OCI-LY3 (cell line): ENCODE measurements at regions not wholly inside any gene's neighbourhood (a gene's known extent, or its start where the extent isn't known, plus 50 kb on each side); places are given as distances from the start of the nearest gene placed in this dataset.
"Not testable (repeated sequence)": the region's sequence is repeated elsewhere in the genome, so short reads cannot be mapped to it uniquely, and the experiment has no call there.

Source experiments
- H2AFZ ChIP-seq: fragments of 200-600, 300-600 bp; shearing (Covaris generic); 2 replicates; pipeline ENCODE4 v1.6.0; 2014; ENCODE audit warnings: antibody characterized with exemption, low read depth, low read length
- H3K27ac ChIP-seq: fragments of 200-600, 300-600 bp; sonication (generic); 2 replicates; pipeline ENCODE4 v1.5.1; 2014; ENCODE audit warnings: mild to moderate bottlenecking, low read length, moderate library complexity, mixed read lengths
- H3K27me3 ChIP-seq: fragments of 200-600, 300-600 bp; sonication (generic); 2 replicates; pipeline ENCODE4 v1.6.1; 2014; ENCODE audit warnings: low read depth, low read length, mixed read lengths
- H3K36me3 ChIP-seq: fragments of 200-600, 300-600 bp; sonication (generic); replicated peaks from 2 replicates; pipeline ENCODE3; 2014; ENCODE audit warnings: low read depth, low read length, mixed read lengths
- H3K4me1 ChIP-seq: fragments of 300-600, 200-600 bp; sonication (generic); 2 replicates; pipeline ENCODE4 v1.6.1; 2014; ENCODE audit warnings: low read length, mixed read lengths
- H3K4me2 ChIP-seq: fragments of 200-600, 300-600 bp; sonication (generic); 2 replicates; pipeline ENCODE4 v1.6.1; 2014; ENCODE audit warnings: low read length, mixed read lengths
- H3K4me3 ChIP-seq: fragments of 300-600, 200-600 bp; sonication (generic); 2 replicates; pipeline ENCODE4 v1.5.1; 2014; ENCODE audit warnings: antibody characterized with exemption, mild to moderate bottlenecking, low read length, moderate library complexity
- H3K79me2 ChIP-seq: fragments of 300-600, 200-600 bp; shearing (Covaris generic); 2 replicates; pipeline ENCODE4 v1.6.1; 2014; ENCODE audit warnings: mild to moderate bottlenecking, low read length, mixed read lengths
- H3K9ac ChIP-seq: fragments of 300-600, 200-600 bp; shearing (Covaris generic); 2 replicates; pipeline ENCODE4 v1.6.0; 2014; ENCODE audit warnings: mild to moderate bottlenecking, low read length, moderate library complexity
- H3K9me3 ChIP-seq: fragments of 200-600, 300-600 bp; shearing (Covaris generic); 2 replicates; pipeline ENCODE4 v1.6.1; 2014; ENCODE audit warnings: low read length, mixed read lengths; ENCODE audit not compliant: insufficient read depth
- H4K20me1 ChIP-seq: fragments of 200-600, 300-600 bp; sonication (generic); 2 replicates; pipeline ENCODE4 v1.6.1; 2016; ENCODE audit warnings: low read length, mixed read lengths; ENCODE audit not compliant: insufficient read depth
- EZH2phosphoT487 ChIP-seq: fragments of 200-600 bp; shearing (Covaris generic); IDR thresholded peaks from 2 replicates; pipeline ENCODE4 v1.6.1; 2018; ENCODE audit warnings: antibody characterized with exemption, mixed run types, low read depth
- TF ChIP-seq, protein P1 (sequence below): fragments of 200-600, 300-600 bp; sonication (generic); IDR thresholded peaks from 2 replicates; pipeline ENCODE4 v1.5.1; 2014; ENCODE audit warnings: antibody characterized with exemption, low read length, low read depth

DNA sequence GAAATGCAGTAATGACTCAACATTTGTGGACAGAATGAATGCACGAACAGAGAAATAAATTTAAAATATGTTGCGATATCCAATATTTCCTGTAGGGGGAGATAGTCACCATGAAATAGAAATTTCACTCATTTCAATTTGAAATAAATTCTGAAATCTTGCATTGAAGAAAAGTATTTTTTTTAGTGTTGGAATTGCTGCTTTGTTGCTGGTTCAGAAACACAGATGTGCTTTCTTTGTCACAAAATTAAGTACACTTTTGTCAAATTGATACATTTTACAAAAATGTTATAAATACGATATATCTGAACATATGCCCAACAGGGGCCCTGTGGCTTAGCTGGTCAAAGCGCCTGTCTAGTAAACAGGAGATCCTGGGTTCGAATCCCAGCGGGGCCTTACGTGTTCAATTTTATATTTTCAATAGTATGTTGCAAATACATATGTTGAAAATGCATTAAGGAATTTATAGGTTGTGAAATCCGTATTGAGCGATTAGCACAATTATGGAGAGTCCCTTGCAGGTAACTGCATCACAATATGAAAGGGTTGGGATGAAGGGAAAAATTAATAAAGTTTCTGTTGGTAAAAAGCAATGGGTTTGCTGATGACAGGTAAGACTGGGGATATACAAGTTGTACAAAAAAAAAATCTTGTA is 85.4 kb upstream of the PRSS16 start:
- H4K20me1 ChIP-seq: no peaks in the 10 kb centered on the region
- no peak overlapping the region for H3K27ac ChIP-seq
- no peaks in the 10 kb centered on the region for H3K9me3 ChIP-seq
- H3K36me3 ChIP-seq: no peaks in the 10 kb centered on the region
- H3K9ac ChIP-seq: peak overlapping the region; percentile 32
- H3K4me2 ChIP-seq: peak overlapping the region; percentile 57
- H3K4me3 ChIP-seq: peak overlapping the region; percentile 70
- no peaks in the 10 kb centered on the region for H3K79me2 ChIP-seq
- H2AFZ ChIP-seq: peak overlapping the region; percentile 65; the same call in 1 of the 2 replicates
- H3K27me3 ChIP-seq: no peaks in the 10 kb centered on the region
- no peak for TF ChIP-seq EZH2phosphoT487
- TF ChIP-seq, protein P1, sequence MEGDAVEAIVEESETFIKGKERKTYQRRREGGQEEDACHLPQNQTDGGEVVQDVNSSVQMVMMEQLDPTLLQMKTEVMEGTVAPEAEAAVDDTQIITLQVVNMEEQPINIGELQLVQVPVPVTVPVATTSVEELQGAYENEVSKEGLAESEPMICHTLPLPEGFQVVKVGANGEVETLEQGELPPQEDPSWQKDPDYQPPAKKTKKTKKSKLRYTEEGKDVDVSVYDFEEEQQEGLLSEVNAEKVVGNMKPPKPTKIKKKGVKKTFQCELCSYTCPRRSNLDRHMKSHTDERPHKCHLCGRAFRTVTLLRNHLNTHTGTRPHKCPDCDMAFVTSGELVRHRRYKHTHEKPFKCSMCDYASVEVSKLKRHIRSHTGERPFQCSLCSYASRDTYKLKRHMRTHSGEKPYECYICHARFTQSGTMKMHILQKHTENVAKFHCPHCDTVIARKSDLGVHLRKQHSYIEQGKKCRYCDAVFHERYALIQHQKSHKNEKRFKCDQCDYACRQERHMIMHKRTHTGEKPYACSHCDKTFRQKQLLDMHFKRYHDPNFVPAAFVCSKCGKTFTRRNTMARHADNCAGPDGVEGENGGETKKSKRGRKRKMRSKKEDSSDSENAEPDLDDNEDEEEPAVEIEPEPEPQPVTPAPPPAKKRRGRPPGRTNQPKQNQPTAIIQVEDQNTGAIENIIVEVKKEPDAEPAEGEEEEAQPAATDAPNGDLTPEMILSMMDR: peak; percentile 67
- peaks cover 12% of the 10 kb centered on the region for H3K4me1 ChIP-seq

DNA sequence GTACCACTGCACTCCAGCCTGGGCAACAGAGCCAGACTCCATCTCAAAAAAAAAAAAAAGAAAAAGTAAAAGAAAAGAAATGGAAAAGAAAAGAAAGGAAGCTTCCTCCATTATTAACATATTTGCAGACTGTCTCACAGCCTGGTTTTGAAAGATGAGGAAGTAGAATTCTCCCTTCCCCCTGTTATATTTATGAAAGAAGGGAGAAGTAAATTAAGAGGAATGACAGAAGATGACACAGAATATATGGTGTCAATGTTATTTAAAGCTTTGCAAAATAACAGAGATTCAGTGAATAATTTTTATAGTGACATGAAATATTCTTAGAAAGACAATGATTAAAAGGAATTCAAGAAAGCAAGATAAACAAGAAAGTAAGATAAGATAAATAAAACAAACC is 83.7 kb upstream of the PRSS16 start:
- no peak overlapping the region for H3K9ac ChIP-seq
- H3K4me1 ChIP-seq: peaks cover 12% of the 10 kb centered on the region
- H3K9me3 ChIP-seq: no peaks in the 10 kb centered on the region
- no peak overlapping the region for H3K4me3 ChIP-seq
- TF ChIP-seq, protein P1: no peak
- no peak for TF ChIP-seq EZH2phosphoT487
- H3K36me3 ChIP-seq: no peaks in the 10 kb centered on the region
- H2AFZ ChIP-seq: no peak overlapping the region
- H3K79me2 ChIP-seq: no peaks in the 10 kb centered on the region
- no peaks in the 10 kb centered on the region for H4K20me1 ChIP-seq
- no peaks in the 10 kb centered on the region for H3K27me3 ChIP-seq
- no peak overlapping the region for H3K4me2 ChIP-seq
- H3K27ac ChIP-seq: no peak overlapping the region

DNA sequence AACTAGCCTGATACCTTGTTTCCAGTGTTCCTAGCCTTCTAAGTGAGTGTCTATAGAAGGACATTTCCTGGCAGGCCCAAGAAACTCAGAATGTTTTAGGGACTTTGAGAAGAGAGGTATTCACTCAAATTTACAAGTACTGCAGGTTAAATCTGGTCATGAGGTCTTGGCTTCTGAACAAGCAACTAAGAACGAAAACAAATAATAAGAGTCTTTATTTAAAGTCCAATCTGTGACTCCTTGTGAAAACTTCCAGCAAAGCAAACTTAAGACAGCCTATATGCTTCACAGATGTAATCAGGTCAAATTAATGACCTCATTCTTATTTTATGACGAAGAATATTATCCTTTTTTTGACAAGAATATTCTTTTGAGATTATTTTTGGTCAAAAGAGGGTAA is 79.4 kb upstream of the PRSS16 start:
- Histone ChIP-seq H3K36me3 (no peaks in the 10 kb centered on the region), H3K27me3 (no peaks in the 10 kb centered on the region), H4K20me1 (no peaks in the 10 kb centered on the region), H3K4me3 (no peak overlapping the region), H3K4me1 (no peaks in the 10 kb centered on the region), H3K79me2 (no peaks in the 10 kb centered on the region), H3K9ac (no peak overlapping the region), H3K9me3 (no peaks in the 10 kb centered on the region), H3K4me2 (no peak overlapping the region), H2AFZ (no peak overlapping the region), H3K27ac (no peak overlapping the region)
- TF ChIP-seq, protein P1: no peak
- no peak for TF ChIP-seq EZH2phosphoT487

DNA sequence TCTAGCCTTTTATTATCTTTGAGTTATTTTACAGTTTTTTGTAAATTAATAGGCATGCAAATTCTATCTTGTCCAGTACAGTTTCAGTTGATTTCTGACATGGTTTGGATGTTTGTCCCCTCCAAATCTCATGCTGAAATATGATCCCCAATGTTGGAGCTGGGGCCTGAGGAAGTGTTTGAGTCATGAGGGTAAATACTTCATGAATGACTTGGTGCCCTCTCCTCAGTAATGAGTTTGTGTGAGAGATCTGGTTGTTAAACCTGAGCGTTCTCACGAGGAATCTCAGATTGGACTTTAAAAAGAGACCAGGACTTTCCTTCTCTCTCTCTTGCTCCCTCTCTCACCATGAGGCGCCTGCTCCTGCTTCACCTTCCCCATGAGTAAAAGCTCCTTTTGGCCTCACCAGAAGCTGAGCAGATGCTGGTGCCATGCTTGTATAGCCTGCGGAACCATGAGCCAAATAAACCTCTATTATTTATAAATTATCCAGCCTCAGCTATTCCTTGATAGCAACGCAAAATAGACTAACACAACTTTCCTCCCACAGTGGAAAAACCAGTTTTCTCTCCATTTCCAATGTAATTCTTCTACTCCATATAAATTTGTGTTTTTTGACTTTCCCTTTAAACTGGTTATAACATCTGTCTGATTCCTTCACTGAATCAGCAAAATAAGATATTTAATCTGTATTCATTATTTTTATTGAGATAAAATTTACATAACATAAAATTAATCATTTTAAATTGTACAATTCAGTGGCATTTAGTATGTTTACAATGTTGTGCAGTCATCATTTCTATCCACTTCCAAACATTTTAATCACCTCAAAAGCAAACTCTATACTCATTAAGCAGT is 78.7 kb upstream of the PRSS16 start:
- no peak overlapping the region for H3K9ac ChIP-seq

DNA sequence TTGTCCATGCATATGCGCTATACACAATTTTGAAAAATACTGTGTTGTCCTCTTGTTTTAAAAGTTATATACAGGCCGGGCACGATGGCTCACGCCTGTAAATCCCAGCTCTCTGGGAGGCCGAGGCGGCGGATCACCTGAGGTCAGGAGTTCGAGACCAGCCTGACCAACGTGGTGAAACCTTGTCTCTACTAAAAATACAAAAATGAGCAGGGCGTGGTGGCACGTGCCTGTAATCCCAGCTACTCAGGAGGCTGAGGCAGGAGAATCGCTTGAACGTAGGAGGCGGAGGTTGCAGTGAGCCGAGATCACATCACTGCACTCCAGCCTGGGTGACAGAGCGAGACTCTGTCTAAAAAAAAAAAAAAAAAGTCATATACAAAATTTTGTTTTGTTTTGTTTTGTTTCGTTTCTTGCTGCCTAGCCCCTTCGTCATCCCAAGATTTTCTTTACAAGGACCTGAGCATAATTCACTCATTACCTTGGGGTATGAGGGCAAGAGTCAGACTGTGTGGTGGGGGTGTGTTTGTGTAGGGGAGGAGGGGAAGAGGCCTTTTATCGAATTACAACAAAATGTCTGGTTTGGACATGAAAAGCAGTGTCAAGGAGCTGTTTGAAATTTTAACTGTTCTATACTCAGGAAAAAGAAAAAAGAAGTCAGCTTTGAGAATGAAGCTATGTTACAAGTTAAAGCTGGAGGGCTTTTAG is 74.8 kb upstream of the PRSS16 start:
- not testable (repeated sequence) for H3K4me3 ChIP-seq, H3K9me3 ChIP-seq, H3K27me3 ChIP-seq, H3K9ac ChIP-seq, H3K4me2 ChIP-seq, H2AFZ ChIP-seq, H3K4me1 ChIP-seq, H3K79me2 ChIP-seq, H3K36me3 ChIP-seq, H4K20me1 ChIP-seq, H3K27ac ChIP-seq

More for the DNA sequence above, 78.7 kb upstream of the PRSS16 start:
- Histone ChIP-seq H4K20me1 (no peaks in the 10 kb centered on the region), H3K79me2 (no peaks in the 10 kb centered on the region), H3K27ac (no peak overlapping the region), H3K4me2 (no peak overlapping the region), H3K27me3 (no peaks in the 10 kb centered on the region), H3K36me3 (no peaks in the 10 kb centered on the region), H3K4me3 (no peak overlapping the region), H2AFZ (no peak overlapping the region), H3K9me3 (no peaks in the 10 kb centered on the region), H3K4me1 (no peaks in the 10 kb centered on the region)
- no peak for TF ChIP-seq EZH2phosphoT487
- TF ChIP-seq, protein P1: no peak
